T-helper 2 cell treated with Interferon-gamma antibody and Interleukin-4, amounts not matched to agents 5 μg/mL and 100 μg/mL, for 36 hours (primary cell): ENCODE measurements at regions not wholly inside any gene's neighbourhood (a gene's known extent, or its start where the extent isn't known, plus 50 kb on each side); places are given as distances from the start of the nearest gene placed in this dataset.

Source experiments
- DNase-seq: peaks from one replicate; pipeline ENCODE4 v3.0.0; 2021; ENCODE audit warnings: low spot score
- H3K27ac Mint-ChIP-seq: one replicate; pipeline ENCODE4 v1.8.0; 2021; ENCODE audit warnings: mild to moderate bottlenecking, mixed read lengths
- H3K27me3 Mint-ChIP-seq: one replicate; pipeline ENCODE4 v1.8.0; 2021; ENCODE audit warnings: low read depth, mixed read lengths
- H3K36me3 Mint-ChIP-seq: one replicate; pipeline ENCODE4 v1.8.0; 2021; ENCODE audit warnings: low read depth, mixed read lengths
- H3K4me1 Mint-ChIP-seq: one replicate; pipeline ENCODE4 v1.8.0; 2021; ENCODE audit warnings: low read depth, mixed read lengths
- H3K4me3 Mint-ChIP-seq: one replicate; pipeline ENCODE4 v1.8.0; 2022; ENCODE audit warnings: mild to moderate bottlenecking, moderate library complexity, mixed read lengths
- H3K9me3 Mint-ChIP-seq: one replicate; pipeline ENCODE4 v1.8.0; 2021; ENCODE audit warnings: mixed read lengths

DNA sequence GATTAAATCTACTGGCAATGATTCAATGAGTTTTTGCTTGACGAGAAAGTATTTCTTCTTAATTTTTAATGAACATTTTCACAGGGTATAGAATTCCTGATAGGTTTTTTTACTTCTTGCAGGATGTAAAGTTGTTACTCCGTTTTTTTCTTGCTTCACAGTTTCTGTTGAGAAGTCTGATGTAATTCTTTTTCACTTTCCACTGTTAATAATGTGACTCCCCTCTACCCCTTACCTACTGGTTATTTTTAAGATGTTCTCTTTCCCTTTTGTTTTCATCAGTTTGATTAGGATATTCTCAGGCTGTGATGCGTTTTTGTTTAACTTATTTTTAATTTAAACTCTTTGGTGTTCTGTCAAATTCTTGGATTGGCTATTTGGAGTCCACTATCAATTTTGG is 933.9 kb upstream of the PIK3C3 start:
- Mint-ChIP-seq H3K36me3 (no peaks in the 10 kb centered on the region), H3K4me3 (no peak overlapping the region), H3K4me1 (no peaks in the 10 kb centered on the region), H3K9me3 (peaks cover 6% of the 10 kb centered on the region), H3K27me3 (no peaks in the 10 kb centered on the region), H3K27ac (no peak overlapping the region)
- no peak for DNase-seq

DNA sequence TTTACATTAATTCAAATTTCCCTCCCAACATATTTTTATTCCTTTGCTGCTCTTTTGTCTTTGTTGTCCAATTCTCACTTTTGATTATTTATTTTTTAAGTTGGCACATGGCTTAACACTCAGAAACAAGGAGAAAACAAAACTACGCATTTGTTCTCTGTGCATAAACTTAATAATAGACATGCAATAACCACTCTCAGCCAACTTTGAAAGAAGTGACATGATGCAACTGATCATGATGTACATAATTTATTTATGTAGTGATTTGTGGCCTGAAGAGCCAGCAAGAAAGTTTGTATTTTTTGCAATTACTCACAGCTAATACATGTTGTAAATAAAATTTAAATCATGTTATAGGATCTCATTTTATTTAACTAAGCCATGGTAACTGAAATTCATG is 942.8 kb upstream of the PIK3C3 start:
- no peak overlapping the region for H3K4me3 Mint-ChIP-seq
- no peak for DNase-seq
- H3K27me3 Mint-ChIP-seq, result no peaks in the 10 kb centered on the region
- H3K36me3 Mint-ChIP-seq, result no peaks in the 10 kb centered on the region
- H3K4me1 Mint-ChIP-seq, result no peaks in the 10 kb centered on the region
- peaks cover 23% of the 10 kb centered on the region for H3K9me3 Mint-ChIP-seq
- H3K27ac Mint-ChIP-seq, result no peak overlapping the region

DNA sequence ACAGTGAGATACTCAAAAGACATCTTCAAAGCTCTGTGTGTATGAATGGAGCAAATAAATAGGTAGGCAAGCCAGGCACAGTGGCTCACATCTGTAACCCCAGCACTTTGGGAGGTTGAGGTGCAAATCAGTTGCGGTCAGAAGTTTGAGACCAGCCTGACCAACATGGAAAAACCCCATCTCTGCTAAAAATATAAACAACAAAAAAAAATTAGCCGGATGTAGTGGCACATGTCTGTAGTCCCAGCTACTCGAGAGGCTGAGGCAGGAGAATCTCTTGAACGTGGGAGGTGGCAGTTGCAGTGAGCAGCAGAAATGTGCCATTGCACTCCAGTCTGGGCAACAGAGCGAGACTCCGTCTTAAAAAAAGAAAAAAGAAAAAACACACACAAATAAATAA is 945.1 kb upstream of the PIK3C3 start:
- peaks cover 16% of the 10 kb centered on the region for H3K9me3 Mint-ChIP-seq
- DNase-seq, result no peak
- H3K4me1 Mint-ChIP-seq, result no peaks in the 10 kb centered on the region
- no peak overlapping the region for H3K27ac Mint-ChIP-seq
- H3K27me3 Mint-ChIP-seq, result no peaks in the 10 kb centered on the region
- no peaks in the 10 kb centered on the region for H3K36me3 Mint-ChIP-seq
- H3K4me3 Mint-ChIP-seq, result no peak overlapping the region

DNA sequence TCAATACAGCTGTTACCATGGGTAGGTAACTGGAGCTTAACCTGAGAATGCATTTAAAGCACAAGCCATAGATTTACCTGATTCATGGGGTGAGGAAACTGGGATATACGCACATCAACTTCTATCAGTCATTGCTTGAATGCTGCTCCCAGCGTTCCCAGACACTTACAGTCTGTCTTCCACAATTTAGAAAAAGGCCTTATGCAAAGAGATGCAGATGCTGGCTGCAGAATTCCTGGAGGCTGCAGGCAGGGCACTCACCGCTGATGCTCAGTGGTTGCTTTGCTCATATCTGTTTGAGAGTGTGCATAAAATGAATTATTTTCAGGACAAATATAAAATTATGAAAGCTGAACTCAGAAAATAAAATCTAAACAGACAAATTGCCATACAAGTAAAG is 950.7 kb upstream of the PIK3C3 start:
- Mint-ChIP-seq H3K4me1 (no peaks in the 10 kb centered on the region), H3K36me3 (no peaks in the 10 kb centered on the region), H3K9me3 (peaks cover 24% of the 10 kb centered on the region), H3K27ac (no peak overlapping the region), H3K4me3 (no peak overlapping the region), H3K27me3 (no peaks in the 10 kb centered on the region)
- no peak for DNase-seq

DNA sequence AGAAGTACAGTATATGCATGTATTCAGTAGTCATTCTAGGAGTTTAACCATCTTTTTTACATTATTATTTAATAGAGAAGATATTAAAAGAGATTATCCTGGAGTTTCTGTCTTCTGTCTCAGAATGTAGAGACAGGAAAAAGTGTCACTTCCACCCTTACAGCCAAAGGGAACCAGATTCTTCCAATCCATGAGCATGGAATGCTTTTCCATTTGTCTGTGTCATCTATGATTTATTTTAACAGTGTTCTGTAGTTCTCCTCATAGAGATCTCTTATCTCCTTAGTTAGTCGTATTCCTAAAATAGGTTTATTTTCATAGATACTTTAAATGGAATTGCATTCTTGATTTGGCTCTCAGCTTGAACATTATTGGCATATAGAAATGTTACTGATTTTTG is 959.5 kb upstream of the PIK3C3 start:
- Mint-ChIP-seq H3K4me3 (no peak overlapping the region), H3K27ac (no peak overlapping the region), H3K27me3 (no peaks in the 10 kb centered on the region), H3K36me3 (no peaks in the 10 kb centered on the region), H3K9me3 (peaks cover 25% of the 10 kb centered on the region), H3K4me1 (no peaks in the 10 kb centered on the region)
- DNase-seq, result no peak

DNA sequence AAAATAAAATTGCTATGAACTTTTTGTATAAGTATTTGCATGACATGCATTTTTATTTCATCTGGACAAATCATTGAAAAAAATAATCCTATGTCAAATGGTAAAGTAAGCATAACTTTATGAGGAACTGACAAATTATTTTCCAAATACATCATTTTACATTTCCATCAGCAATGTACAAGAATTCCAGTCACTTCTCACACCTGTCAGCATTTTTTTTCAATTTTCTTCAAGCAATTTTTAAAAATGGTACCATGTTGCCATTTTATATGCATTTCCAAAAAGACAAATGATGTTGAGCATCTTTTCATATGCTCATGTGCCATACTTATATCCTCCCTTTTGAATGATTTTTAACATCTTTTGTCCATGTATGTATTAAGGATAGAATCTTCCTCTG is 961.7 kb upstream of the PIK3C3 start:
- no peaks in the 10 kb centered on the region for H3K27me3 Mint-ChIP-seq
- no peak for DNase-seq
- no peak overlapping the region for H3K27ac Mint-ChIP-seq
- no peak overlapping the region for H3K4me3 Mint-ChIP-seq
- H3K4me1 Mint-ChIP-seq, result no peaks in the 10 kb centered on the region
- H3K9me3 Mint-ChIP-seq, result peaks cover 15% of the 10 kb centered on the region
- H3K36me3 Mint-ChIP-seq, result no peaks in the 10 kb centered on the region

DNA sequence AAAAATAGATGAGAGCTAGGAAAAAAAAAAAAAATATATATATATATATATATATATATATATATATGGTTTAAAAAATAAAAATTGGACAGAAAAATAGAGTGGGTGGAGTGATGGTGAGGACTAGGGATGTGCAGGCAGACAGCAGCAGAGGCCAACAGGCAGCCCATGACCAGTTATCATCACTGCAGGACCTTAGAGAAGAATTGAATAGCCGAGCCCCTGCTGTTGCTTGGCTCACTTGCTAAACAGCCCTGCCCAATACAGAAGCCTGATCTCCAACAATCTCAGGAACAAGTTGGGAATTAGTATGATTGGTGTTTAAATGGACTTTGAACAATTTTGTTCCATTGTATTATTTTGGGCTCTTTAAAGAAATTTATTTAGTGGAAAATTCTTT is 967.5 kb upstream of the PIK3C3 start:
- Mint-ChIP-seq H3K27me3 (no peaks in the 10 kb centered on the region), H3K9me3 (peaks cover 24% of the 10 kb centered on the region)

DNA sequence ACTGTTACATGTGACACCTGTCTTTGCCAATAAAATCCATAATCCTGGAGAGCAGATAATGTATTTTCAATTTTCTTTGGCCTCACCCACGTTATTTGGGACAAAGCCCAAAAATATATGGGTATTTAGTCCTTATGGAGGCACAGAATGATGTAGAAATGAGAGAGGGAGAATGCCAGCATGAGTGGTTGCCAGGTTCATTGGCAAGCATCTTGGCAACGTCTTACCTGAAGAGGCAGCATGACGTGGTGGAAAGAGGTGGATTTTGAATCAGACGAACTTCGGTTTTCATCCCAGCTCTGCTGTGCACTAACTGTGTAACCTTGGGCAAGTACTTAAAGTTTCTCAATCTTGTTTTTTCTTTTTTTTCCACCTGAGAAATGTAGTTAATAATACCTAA is 969.6 kb upstream of the PIK3C3 start:
- H3K4me3 Mint-ChIP-seq, result no peak overlapping the region

More for the DNA sequence above, 967.5 kb upstream of the PIK3C3 start:
- no peak for DNase-seq
- Mint-ChIP-seq H3K36me3 (no peaks in the 10 kb centered on the region), H3K27ac (no peak overlapping the region), H3K4me3 (no peak overlapping the region), H3K4me1 (no peaks in the 10 kb centered on the region)

DNA sequence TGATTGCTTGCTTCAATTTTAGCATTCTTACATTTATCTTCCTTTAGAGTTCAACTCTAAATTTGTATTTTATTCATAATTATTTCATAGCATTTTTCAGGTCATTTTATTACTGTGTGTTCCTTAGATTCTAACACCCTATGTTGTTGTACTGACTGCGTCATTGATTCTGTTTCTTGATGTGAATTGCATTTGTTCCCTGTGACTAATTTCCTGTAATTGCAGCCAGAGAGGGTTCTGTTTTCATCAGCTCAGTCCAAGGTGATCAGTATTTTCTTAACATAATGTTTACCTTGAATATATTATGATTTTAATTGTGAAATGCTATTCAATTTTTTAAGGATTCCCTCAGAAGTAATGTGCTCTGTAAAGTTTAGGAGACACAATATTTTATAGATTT is 970.2 kb upstream of the PIK3C3 start:
- peaks cover 15% of the 10 kb centered on the region for H3K9me3 Mint-ChIP-seq
- no peaks in the 10 kb centered on the region for H3K27me3 Mint-ChIP-seq
- no peaks in the 10 kb centered on the region for H3K36me3 Mint-ChIP-seq
- no peak for DNase-seq
- no peaks in the 10 kb centered on the region for H3K4me1 Mint-ChIP-seq
- no peak overlapping the region for H3K27ac Mint-ChIP-seq
- H3K4me3 Mint-ChIP-seq, result no peak overlapping the region

More for the DNA sequence above, 969.6 kb upstream of the PIK3C3 start:
- no peak for DNase-seq
- Mint-ChIP-seq H3K36me3 (no peaks in the 10 kb centered on the region), H3K4me1 (no peaks in the 10 kb centered on the region), H3K27me3 (no peaks in the 10 kb centered on the region), H3K27ac (no peak overlapping the region), H3K9me3 (peaks cover 17% of the 10 kb centered on the region)

DNA sequence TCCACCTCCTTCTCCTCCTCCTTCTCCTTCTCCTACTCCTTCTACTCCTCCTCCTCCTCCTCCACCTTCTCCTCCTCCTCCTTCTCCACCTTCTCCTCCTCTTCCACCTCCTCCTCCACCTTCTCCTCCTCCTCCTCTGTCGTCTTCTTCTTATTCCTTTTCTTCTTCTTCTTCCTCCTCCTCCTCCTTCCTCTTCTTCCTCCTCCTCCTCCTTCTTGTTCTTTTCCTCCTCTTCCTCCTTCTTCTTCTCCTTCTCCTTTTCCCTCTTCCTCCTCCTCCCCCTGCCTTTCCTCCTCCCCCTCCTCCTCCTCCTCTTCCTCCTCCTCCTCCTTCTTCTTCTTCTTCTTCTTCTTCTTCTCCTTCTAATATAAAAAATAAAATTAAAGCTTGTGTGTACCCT is 971.2 kb upstream of the PIK3C3 start:
- Mint-ChIP-seq H3K27ac (no peak overlapping the region), H3K9me3 (peaks cover 15% of the 10 kb centered on the region), H3K4me1 (no peaks in the 10 kb centered on the region), H3K4me3 (no peak overlapping the region), H3K27me3 (no peaks in the 10 kb centered on the region), H3K36me3 (no peaks in the 10 kb centered on the region)
- no peak for DNase-seq

DNA sequence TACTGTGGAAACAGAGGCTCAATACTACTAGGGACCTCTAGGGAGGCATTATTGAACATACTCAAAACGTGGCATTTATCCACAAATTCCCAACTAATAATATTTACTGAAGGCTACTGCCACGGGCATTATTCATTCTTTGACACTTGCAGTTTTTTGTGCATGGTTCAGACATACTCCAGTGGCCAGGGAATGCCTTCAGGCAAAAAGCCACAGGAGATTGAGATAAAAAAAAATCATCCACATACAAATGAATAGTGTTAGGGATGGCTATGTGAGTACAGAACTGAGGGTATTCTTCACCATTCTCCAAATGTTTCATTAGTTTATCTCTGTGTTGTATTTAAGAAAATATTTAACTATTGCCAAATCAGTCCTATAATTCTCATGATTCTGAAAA is 974.9 kb upstream of the PIK3C3 start:
- no peak overlapping the region for H3K4me3 Mint-ChIP-seq
- no peak overlapping the region for H3K27ac Mint-ChIP-seq
- no peaks in the 10 kb centered on the region for H3K27me3 Mint-ChIP-seq
- peaks cover 8% of the 10 kb centered on the region for H3K9me3 Mint-ChIP-seq
- H3K36me3 Mint-ChIP-seq, result no peaks in the 10 kb centered on the region
- DNase-seq, result no peak
- no peaks in the 10 kb centered on the region for H3K4me1 Mint-ChIP-seq

DNA sequence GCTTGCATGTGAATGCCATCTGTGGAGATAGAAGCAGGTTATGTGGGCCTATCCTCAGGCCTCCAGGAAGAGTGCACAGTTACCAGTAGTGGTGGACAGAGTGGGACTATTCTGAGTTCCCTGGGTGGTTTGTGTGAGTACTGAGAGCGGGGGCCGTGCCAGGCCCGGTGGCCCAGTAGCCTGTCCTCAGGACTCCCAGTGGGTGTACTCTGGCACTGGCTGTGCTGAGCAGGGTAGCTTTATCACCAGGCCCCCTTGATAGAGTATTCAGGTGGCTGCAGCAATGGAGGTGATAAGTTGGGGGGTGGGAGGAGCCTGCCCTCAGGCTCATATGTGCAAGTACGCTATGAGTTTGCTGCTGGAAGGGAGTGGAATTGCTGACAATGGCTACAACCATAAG is 979.0 kb upstream of the PIK3C3 start:
- H3K36me3 Mint-ChIP-seq, result no peaks in the 10 kb centered on the region
- no peak overlapping the region for H3K27ac Mint-ChIP-seq
- peaks cover 21% of the 10 kb centered on the region for H3K9me3 Mint-ChIP-seq
- no peak for DNase-seq
- no peaks in the 10 kb centered on the region for H3K27me3 Mint-ChIP-seq
- no peaks in the 10 kb centered on the region for H3K4me1 Mint-ChIP-seq
- H3K4me3 Mint-ChIP-seq, result no peak overlapping the region

DNA sequence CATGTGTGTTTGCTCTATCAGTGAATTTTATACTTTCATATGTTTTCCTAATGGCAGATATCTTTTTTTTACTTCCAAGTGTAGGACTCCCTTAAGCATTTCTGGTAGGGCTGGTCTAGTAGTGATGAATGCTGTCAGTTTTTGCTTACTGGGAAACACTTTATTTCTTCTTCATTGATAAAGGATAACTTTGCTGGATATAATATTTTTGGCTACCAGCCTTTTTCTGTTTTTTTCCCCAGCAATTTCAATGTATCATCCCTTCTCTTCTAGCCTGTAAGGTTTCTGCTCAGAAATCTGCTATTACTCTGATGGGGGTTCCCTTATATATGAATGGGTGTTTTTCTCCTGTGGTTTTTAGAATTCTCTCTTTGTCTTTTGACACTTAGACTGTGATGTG is 980.6 kb upstream of the PIK3C3 start:
- H3K4me3 Mint-ChIP-seq, result no peak overlapping the region
- no peaks in the 10 kb centered on the region for H3K27me3 Mint-ChIP-seq
- H3K36me3 Mint-ChIP-seq, result no peaks in the 10 kb centered on the region
- H3K4me1 Mint-ChIP-seq, result no peaks in the 10 kb centered on the region
- peaks cover 22% of the 10 kb centered on the region for H3K9me3 Mint-ChIP-seq
- no peak for DNase-seq
- H3K27ac Mint-ChIP-seq, result no peak overlapping the region

DNA sequence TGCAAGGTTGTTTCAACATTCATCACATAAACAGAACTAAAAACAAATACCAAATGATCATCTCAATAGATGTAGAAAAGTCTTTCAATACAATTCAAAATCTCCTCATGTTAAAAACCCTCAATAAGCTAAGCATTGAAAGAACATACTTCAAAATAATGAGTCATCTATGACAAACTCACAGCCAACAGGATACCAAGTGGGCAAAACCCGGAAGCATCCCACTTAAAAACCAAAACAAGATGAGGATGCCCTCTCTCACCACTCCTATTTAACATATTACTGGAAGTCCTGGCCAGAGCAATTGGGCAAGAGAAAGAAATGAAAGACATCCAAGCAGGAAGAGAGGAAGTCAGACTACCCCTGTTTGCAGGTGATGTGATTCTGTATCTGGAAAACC is 992.2 kb upstream of the PIK3C3 start:
- no peak for DNase-seq
- no peaks in the 10 kb centered on the region for H3K27me3 Mint-ChIP-seq
- peaks cover 18% of the 10 kb centered on the region for H3K9me3 Mint-ChIP-seq
- H3K27ac Mint-ChIP-seq, result no peak overlapping the region
- no peak overlapping the region for H3K4me3 Mint-ChIP-seq
- H3K36me3 Mint-ChIP-seq, result no peaks in the 10 kb centered on the region
- H3K4me1 Mint-ChIP-seq, result no peaks in the 10 kb centered on the region

DNA sequence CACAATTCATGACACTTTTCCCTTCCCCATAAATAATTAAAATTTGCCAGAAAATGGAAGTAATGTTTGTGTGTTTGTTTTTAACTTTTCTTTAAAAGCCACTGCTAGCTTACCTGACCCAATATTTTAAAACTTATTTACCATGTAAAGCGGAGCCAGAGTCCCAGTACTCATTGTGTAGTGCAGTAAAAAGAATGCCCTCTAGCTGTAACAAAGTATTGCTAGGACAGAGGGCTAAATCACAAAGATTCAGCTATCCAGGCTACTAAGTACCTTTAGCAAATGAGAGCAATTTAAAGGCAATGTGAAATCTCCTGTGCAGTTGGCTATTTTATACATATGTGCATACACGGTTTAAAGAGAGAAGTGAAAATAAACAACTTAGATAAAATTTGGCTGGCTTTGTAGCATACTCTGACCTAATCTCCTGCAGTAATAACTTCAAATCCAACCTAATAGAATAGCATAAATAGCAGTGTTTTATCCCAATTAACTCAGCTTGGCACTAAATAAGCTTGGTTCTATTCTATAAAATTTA is 997.4 kb upstream of the PIK3C3 start:
- H3K9me3 Mint-ChIP-seq, result peaks cover 14% of the 10 kb centered on the region
- H3K36me3 Mint-ChIP-seq, result no peaks in the 10 kb centered on the region
- H3K27me3 Mint-ChIP-seq, result no peaks in the 10 kb centered on the region
- H3K4me1 Mint-ChIP-seq, result no peaks in the 10 kb centered on the region
- H3K4me3 Mint-ChIP-seq, result no peak overlapping the region
- DNase-seq, result no peak
- no peak overlapping the region for H3K27ac Mint-ChIP-seq
